HG03135 (cell line): ENCODE measurements at regions not wholly inside any gene's neighbourhood (a gene's known extent, or its start where the extent isn't known, plus 50 kb on each side); places are given as distances from the start of the nearest gene placed in this dataset.

ENCODE experiments used
- ATAC-seq: cut with Tn5 transposase; IDR thresholded peaks from one replicate; pipeline ENCODE4 v1.9.1; 2021; ENCODE audit warnings: mild to moderate bottlenecking, moderate library complexity; ENCODE audit not compliant: unreplicated experiment

GRCh38 chr4:28709891-28710290, 1849.2 kb downstream of the STIM2 start:
- ATAC-seq, result no peak

GRCh38 chr4:28723371-28723770, 1862.7 kb downstream of the STIM2 start:
- no peak for ATAC-seq

- no peak for ATAC-seq
Measured at GRCh38 chr4:28724239-28724638, 1863.6 kb downstream of the STIM2 start.

- ATAC-seq, result no peak
Measured at GRCh38 chr4:28730304-28730703, 1869.7 kb downstream of the STIM2 start.

- ATAC-seq, result no peak
Measured at GRCh38 chr4:28744066-28744465, 1883.4 kb downstream of the STIM2 start.

GRCh38 chr4:28754376-28754775, 1893.7 kb downstream of the STIM2 start:
- no peak for ATAC-seq

- no peak for ATAC-seq
Measured at GRCh38 chr4:28755081-28755480, 1894.4 kb downstream of the STIM2 start.

GRCh38 chr4:28759064-28759463, 1898.4 kb downstream of the STIM2 start:
- ATAC-seq, result no peak

- ATAC-seq, result no peak
Measured at GRCh38 chr4:28760003-28760402, 1899.4 kb downstream of the STIM2 start.

DNA sequence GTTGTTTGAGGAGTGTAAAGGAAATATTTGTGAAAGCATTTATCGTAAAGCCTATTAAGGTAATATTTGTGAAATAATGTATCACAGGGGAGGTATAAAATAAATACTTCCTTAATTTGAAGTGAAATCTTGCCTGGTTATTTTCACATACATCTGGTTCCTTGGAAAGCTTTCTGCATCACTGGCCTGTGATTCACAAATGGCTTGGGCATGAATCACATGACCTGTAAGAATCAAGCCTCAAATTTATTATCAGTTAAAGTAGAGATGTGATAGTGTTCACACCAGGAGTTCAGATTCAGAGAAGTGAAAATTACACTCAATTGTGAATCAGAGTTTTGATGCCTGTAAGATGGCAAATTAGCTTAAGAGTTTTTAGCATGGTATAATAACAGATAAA, 1911.4 kb downstream of the STIM2 start:
- ATAC-seq, result no peak

DNA sequence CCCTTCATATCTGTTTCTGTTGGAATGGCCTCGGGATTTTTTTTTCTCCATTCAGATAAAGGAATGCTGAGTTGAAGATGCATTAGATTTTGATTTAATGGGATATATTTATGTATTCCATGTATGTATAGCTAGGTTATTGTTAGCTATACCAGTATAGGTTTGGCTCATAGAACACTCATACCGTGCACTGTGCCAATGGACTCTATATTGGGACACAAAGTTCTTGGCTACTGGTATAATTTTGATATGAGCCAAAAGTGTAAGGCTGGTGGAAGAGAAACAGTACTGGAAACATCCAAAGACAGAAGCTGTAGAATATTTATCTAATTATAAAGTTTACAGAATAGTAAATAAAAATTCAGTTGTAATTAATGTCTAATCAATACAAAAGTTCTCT, 1912.1 kb downstream of the STIM2 start:
- no peak for ATAC-seq

DNA sequence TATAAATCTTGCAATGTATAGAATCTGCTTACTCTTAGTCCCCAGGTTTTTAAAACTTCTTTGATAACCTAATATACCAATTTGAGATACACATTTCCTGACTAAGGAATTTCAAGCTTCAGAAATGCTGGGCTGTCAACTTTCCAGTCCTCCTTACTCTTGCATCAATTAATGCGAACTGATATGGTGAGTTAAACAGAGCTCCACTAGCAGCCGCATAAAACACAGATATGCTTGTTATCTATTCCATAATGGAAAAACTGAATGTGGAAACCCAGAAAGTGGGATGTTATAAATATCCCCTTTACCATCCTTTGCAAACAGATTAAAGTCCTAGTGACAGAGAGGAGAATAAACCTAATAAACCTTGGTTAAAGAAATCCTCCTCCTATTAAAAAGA, 1913.7 kb downstream of the STIM2 start:
- ATAC-seq, result no peak

DNA sequence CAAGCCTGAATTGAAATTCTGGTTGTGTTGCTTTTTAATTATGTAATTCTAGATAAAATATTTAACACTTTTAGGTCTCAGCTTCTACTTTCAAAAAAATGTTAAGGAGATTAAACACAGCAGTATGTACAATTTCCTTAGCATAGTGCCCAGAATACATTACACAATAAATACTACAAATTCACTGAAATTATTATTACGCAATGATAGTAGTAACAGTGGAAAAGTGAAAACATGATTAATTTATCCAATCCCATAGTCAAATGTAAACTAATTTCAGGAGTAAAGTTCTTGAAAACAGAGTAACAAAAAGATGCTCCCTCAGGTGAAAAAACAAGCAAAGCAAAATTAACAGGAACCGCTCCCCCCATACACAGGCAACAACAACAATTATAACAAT, 1915.4 kb downstream of the STIM2 start:
- ATAC-seq, result no peak

- ATAC-seq, result no peak
Measured at GRCh38 chr4:28784188-28784587, 1923.5 kb downstream of the STIM2 start.

DNA sequence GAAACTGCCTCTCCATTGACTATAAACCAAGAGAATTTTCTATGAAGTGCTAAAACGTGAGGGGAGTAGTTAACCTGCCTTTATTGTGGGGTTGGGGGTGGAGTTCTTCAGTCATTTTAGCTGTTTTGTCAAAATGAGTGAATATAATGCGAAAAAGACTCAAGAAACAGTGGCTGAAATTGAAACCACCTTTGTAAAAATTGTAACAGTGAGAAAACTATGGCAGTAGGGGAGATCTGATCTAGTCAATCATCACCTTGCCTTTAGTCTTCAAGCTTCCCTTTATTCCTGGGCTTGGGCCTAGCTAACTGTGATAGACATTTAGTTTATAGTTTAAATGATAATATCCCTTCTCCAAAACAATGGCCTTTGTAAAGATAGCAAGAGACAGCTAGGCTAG, 1927.3 kb downstream of the STIM2 start:
- no peak for ATAC-seq

GRCh38 chr4:28788929-28789490, 1928.4 kb downstream of the STIM2 start:
- ATAC-seq, result no peak

DNA sequence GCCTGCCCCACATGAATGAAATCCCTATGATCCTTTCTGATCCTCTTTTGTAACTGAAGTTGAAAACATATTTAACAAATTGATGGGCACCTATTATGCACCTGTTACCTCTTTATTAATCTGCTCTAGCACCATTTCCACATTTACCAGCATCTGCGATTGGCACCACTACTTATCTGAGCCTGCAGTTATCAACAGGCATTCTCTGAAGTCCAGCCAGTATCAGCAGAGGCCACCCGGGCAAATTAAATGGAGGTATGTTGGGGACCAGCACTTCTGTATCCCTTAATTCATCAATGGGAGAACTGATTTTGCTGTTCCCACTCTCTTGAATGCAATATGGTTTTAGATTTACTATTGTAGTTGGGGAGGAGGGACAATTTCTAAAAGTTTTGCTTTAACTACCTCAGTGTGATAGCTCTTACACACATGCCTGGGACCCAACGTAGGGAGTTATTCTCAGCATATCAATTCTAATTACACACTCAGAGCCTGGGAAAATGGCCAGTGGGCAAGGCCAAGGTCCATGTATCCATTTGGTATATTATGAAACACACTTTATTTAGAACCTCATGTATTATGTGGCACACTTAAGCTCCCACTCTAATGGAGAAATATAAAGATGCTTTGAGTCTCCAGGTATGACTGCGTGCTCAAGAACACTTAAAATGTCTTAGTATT, 1927.1 kb upstream of the PCDH7 start:
- no peak for ATAC-seq

DNA sequence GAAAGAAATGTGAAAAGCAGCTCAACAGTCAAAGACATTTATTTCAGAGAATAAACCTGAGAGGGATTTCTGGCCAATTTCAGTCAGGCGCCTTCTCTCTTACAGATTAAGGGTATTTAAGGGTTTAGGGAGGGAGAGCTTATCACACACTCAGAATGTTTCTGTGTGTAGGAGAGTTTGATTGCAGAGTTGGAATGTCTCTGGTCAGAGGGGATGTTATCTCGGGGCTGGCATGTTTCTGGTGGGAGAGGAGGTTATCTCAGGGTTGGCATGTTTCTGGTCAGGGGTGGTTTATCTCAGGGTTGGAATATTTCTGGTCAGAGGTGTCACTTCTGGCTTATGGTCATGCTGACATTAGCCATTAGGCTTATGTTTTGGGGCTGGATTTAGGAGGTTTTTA, 1920.5 kb upstream of the PCDH7 start:
- no peak for ATAC-seq

GRCh38 chr4:28811025-28811424, 1909.1 kb upstream of the PCDH7 start:
- ATAC-seq, result no peak

DNA sequence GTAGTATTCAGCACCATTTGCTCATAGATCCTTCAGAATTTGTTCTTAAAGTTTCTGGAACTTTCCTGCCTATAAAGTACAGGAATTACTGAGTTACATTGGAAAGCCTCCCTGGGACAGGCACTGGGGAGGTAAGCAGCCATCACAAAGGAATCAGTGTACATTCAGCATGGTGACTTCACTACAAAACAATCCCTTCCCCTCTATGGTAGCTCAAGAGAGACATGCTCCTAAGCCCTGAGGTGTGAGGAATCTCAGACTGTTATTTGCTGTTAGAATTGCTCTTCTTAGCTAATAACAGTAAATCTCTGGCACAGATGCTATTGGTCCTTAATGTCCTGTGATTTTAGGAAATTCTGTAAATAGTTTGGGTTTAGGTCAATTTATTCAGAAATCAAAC, 1898.0 kb upstream of the PCDH7 start:
- no peak for ATAC-seq

DNA sequence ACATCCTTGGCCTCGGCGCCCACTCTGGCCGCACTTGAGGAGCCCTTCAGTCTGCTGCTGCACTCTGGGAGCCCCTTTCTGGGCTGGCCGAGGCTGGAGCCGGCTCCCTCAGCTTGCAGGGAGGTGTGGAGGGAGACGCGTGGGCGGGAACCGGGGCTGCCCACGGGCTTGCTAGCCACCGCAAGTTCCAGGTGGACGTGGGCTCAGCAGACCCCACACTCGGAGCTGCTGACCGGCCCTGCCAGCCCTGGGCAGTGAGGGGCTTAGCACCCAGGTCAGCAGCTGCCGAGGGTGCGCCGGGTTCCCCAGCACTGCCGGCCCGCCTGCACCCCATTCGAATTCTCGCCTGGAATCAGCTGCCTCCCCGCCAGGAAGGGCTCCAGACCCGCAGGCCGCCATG, 1892.3 kb upstream of the PCDH7 start:
- ATAC-seq, result no peak

DNA sequence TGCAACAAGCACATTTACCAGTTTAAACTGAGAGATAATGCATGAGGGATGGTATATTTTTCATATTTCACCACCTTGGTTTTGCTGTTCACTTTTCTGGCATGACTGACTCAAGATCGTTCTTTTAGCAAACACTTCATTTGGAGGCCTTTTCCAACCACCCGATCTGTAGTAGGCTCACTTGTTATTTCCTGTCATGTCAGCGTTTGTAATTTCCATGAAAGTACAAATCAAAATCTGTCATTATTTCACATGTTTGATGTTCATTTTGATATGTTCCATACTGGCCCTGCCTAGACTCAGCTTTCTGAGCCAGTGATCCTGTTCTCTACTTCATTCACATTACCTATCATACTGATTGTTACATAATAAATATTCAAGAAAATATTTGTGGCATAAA, 1888.3 kb upstream of the PCDH7 start:
- ATAC-seq, result no peak

GRCh38 chr4:28832444-28832843, 1887.7 kb upstream of the PCDH7 start:
- ATAC-seq, result no peak
